ENCODE measurements at regions not wholly inside any gene's neighbourhood (a gene's known extent, or its start where the extent isn't known, plus 50 kb on each side); places are given as distances from the start of the nearest gene placed in this dataset.

DNA sequence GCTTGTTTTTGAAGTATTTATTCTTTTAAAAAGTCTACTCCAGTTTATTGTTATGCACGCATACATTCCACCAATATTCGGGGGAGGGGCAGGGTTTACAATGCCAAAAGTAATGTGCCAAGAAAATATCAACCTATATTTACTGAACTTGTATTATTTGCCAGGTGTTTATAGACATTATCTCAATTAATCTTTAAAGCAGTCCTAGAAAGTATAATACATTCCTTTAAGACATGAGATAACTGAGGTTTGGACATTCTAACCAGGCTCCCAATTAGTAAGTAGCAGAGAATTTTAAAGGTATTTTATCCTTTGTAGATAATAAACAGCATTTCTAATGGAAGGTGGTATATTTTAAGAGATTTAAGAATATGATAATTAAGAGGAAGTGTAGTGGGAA lies 124.5 kb upstream of the LRIG3 start:
- DNase-seq (ENCODE audit: low read depth): no peak

DNA sequence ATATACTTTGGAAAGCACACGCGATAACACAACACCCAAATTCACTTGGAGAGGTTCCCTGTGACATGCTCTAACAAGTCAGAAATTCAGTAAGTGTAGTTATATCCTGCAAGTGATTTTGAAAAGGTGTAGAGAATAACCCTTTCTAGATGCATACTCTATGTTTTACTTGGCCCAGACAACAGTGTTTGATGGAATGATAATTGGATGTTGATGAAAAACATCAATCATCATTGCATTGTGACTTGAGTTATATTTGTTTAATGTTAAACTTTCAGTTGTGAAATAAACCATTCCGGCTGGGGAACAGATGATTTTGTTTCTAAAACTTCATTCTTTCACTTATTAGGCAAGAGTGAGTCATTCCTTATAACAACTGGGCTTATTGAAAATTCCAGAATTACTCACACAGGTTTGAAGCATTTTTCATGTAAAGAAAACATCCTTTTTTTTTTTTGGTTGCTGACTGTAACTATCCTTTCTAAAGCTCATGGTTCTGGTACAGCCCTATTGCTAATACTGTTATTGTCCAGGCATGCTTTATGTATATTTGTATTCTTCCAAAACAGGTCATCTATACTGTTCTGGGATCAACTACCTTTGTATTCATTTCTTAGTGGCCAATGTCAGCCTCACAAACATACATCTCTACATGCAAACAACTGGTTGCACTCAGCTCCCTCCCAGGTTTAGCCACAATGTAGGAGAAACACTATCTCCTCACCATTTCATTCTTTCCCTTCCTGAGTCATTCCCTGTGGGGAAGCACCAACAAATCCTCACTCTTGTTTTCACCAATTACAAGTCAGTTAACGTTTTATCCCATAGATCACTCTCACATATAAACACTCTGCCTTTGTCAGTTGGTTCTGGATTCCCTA lies 121.2 kb upstream of the LRIG3 start:
- DNase-seq (ENCODE audit: low read depth): no peak

DNA sequence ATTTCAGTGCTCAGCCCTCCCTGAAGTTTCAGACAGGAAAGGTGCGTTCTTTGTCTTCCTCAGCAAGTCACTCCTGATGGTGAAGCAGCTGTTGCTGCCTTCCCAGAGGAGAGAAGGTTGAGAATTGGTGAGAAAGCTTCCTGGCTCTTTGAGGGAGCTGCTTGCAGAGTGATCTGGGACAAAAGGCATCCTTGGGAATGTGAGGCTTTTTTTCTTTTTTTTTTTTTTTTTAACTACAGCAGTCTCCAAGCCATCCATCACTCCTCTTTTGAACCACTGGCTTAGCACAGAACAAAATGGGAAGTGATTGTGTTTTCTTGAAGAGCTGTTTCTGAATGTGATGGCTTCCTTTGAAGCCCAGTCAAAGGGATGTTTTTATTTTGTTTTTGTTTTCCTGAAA lies 120.4 kb upstream of the LRIG3 start:
- DNase-seq (ENCODE audit: low read depth): no peak

DNA sequence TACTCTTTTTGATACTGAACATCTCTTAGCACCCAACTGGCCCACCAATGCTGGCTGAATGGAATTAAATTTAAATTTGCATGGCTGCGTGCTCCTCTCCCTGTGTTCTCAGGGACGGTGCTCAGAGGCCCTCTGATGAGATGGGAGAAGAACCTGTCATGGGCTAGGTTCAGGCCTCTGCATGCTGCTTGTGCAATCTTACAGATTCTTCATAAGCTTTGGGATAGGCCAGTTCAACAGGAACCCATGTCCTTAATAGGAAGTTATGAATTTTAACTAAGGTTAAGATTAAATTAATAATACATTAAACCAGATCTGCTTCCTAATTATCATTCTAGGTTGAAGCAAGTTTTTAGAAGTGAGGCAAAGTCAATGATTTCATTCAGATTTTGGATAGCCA lies 119.7 kb upstream of the LRIG3 start:
- DNase-seq (ENCODE audit: low read depth): no peak

DNA sequence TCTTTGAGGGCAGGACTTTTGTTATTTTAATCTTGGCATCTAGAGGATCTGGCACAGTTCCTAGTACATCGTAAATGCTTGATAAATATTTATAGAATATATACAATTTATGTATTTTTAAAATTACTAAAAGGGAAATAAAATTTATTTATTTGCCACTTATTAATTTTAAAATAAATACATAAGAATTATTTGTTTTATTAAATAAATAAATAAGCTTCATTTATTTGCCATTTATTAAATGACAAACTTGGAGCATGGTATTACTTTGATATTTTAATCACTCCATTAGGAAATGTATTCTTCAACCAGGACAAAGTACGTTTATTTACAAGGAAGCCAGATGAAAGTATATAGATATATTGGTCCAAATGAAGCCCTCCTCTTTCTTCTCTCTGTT lies 118.7 kb upstream of the LRIG3 start:
- DNase-seq (ENCODE audit: low read depth): no peak

DNA sequence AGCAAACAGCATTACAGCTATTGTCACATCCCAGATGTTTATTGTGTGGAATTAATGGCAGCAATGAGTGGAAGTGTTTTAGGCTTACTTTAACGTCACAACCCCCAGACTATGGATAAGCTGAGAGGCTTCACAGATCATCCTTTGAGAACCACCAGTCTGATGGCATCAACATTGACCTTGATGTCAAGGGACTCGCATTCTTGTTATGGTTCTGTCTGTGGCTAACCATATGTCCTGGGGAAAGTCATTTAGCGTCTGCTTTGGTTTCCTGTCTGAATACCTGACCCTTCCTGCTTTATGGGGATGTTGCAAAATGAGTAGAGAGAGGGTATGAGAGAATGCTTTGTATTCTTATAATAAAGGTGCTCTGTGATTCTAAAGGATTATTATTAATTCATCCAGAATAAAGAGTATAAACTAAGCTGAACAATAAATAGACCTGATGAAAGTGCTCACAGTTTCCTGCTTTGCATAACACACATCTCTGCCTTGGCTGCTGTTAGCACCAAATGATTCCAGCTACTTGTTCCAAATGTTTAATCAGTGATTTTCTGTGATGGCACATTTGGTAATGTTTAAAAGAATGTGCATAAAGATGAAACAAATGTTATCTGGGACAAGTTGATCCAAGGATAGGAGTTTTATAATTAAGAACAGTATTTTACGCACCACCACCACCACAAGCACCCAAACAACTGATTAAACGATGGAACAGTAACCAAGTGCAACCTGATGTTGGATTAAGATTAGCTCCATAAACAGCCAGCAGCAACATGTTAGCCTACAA lies 116.9 kb upstream of the LRIG3 start:
- DNase-seq (ENCODE audit: low read depth): no peak

DNA sequence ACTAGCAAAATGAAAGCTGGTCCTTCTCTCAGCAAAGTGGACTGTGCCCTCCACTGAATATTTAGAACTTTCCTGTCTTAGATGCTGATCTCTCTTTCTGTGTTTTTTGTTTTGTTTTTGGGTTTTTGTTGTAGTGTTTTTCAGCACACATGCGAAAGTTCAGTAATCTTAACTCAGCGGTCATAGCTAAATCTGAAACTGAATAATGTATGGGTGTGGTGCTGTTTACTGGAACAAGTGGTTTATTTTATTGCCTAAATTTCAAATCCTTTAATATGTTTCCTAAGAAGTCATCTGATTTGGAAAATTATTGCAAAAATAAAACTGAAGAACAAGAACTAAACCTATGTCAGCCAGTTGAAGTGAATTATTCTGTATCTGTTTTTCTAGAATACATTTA lies 116.0 kb upstream of the LRIG3 start:
- no peak for DNase-seq (ENCODE audit: low read depth)

DNA sequence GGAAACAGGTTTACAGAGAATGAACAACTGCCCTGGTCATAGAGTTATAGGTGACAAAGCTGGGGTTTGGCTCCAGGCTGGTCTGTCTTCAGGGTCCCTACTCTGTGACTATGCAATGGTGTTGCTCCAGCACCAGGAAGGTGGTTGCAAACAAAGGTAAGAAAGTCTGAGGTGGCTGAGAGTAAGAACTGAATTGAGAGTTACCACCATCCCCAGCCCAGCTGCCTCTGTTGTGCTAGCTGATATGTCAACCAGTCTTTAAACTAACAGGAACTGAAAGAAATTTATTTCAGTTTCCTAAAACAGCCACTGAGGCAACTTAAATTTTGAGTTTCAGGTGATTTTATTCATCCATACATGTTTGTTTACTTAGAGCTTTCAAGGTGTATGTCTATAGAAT lies 111.0 kb upstream of the LRIG3 start:
- DNase-seq (ENCODE audit: low read depth): no peak

DNA sequence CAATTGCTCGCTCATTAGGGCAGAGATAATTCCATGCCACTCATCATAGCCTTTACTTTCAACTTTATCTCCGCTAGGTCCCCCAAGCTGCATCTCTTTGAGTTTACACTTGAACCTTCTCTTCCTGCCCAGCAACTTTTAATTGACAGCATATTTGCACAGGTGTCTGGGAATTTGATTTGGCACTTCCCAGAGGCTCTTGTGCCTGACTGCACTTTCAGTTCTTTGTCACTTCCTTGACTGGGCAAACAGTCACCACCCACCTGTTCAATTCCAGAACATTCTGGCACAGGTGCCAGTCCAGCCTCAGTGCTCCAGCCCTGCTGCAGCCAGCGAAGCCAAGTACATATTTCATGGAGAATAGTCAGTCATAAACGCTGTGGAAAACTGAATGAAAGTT lies 110.1 kb upstream of the LRIG3 start:
- DNase-seq (ENCODE audit: low read depth): no peak

DNA sequence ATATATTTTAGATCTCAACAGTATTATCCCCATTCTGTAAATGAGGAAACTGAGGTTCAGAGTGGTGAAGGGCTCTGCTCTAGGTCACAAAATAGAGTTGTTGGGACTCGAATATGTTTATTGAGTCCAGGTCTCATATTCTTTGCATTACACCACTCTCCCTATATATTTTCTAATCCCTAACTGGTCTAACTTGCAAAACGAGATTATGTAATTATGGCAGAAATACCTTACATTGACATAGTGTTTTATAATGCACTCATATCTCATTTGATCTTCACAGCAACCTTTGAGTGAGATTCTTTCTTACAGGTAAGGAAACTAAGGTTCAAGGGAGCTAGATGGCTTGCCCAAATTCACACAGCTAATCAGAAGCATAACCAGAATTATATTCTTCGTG lies 106.9 kb upstream of the LRIG3 start:
- DNase-seq (ENCODE audit: low read depth): no peak

DNA sequence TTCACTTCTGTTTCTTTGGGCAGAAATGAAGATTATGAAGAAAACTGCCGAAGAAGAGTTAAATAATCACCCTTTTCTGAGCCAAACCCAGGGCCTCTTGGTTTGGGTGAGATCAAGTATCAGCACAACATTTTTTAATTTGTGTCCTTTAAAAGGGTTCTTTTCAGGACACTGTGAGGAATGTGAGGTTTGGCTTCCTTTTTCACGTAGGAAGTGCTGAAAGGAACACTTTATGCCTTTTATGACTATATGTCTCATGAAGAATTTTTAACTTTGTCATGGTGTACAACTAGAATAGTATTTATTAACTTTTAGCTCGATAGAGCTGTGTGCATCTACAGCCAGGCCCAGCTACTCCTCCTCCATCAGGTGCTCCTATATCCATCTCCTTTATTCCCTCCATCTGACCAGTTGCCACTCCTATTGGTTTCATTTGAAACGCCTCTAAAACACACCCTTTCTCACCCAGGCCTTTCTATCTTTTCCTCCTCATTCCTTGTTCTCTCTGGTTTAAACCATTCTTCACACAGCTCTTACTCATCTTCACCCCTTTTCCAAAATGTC lies 103.6 kb upstream of the LRIG3 start:
- no peak for DNase-seq (ENCODE audit: low read depth)

DNA sequence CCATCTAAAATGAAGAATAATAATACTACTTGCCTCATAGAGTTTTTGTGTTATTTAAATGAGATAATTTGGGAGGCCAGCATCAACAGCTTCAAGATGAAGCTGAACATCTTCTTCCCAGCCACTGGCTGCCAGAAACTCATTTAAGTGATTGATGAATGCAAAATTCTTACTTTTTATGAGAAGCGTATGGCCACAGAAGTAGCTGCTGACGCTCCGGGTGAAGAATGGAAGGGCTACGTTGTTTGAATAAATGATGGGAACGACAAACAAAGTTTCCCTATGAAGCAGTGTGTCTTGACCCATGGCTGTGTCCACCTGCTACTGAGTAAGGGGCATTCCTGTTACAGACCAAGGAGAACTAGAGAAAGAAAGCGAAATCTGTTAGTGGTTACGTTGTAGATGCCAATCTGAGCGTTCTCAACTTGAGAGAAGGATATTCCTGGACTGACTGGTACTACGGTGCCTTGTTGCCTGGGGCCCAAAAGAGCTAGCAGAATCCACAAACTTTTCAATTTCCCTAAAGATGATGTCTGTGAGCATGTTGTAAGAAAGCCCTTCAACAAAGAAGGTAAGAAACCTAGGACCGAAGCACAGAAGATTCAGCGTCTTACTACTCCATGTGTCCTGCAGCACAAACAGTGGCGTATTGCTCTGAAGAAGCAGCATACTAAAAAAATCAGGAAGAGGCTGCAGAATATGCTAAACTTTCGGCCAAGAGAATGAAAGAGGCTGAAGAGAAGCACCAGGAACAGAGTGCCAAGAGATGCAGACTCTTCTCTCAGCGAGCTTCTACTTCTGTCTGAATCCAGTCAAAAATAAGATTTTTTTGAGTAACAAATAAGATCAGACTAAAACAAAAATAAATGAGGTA lies 100.0 kb upstream of the LRIG3 start:
- no peak for DNase-seq (ENCODE audit: low read depth)

DNA sequence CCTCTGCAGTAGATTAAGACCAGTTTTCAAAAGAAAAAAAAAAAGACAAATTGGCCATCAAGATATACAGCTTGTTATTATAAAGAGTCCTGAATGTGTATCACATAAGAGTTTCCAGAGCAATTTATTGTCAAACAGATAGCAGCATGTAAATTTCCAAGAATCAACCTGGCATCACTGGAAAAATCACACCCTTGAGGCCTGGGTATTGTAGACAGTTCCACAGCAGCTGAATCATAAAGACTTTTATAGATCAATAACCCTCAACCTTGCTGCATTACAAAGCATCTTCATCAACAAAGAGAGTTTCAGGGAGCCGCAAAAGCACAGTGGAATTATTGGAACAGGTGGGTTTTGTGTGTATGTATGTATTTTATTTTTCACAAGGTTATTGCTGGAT lies 94.6 kb upstream of the LRIG3 start:
- DNase-seq (ENCODE audit: low read depth): no peak

DNA sequence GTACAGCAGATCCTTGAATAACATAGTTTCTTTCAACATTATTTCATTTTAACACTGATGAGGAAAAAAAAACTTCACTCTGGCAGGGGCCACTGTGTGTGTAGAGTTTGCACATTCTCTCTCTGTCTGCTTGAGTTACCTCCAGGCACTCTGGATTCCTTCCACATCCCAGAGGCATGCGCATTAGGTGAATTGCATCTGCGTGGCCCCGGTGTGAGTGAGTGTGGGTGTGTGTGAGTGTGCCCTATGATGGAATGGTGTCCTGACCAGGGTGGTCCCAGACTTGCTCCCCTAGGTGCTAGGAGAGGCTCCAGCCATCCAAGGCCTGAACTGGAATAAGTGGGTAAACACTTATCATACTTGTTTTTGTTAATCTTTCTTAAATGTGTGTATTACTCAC lies 90.6 kb upstream of the LRIG3 start:
- DNase-seq (ENCODE audit: low read depth): no peak

DNA sequence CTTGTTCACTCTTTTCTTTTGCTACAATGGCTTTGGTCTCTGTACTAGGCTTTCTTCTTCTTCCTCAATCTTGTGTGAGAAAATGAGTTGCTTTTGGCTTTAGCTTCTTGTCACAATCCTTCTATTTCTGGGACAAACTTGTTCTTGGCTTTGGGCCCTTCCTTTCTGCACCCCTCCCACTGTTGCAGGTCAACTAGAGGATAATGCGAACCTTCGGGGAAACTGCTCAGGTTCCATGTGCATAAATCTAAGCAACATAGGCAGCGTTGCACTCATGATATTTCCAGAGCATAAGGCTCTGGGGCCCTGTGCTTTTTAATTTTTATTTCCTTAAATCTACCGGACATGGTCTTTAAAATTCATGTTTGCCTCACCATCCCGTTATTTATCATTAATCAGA lies 89.8 kb upstream of the LRIG3 start:
- DNase-seq (ENCODE audit: low read depth): no peak

DNA sequence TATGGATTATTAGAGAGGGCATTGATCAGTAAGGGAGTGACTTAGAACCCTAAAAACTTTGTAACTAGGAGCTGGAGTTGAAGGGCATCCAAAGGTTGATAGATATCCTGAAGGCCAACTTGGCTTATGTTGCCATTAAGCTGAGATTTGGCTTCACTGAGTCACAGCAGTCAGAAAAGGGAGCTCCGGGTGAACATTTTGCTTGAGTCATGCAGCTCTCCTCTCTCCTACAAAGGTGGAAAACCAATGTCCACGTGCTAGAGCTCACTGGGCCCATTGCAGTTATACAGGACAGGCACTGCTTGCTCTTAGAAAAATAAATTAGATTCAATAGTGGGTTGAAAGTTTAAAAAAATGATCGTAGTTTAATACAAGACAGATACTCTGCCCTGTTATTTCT lies 87.3 kb upstream of the LRIG3 start:
- DNase-seq (ENCODE audit: low read depth): no peak

DNA sequence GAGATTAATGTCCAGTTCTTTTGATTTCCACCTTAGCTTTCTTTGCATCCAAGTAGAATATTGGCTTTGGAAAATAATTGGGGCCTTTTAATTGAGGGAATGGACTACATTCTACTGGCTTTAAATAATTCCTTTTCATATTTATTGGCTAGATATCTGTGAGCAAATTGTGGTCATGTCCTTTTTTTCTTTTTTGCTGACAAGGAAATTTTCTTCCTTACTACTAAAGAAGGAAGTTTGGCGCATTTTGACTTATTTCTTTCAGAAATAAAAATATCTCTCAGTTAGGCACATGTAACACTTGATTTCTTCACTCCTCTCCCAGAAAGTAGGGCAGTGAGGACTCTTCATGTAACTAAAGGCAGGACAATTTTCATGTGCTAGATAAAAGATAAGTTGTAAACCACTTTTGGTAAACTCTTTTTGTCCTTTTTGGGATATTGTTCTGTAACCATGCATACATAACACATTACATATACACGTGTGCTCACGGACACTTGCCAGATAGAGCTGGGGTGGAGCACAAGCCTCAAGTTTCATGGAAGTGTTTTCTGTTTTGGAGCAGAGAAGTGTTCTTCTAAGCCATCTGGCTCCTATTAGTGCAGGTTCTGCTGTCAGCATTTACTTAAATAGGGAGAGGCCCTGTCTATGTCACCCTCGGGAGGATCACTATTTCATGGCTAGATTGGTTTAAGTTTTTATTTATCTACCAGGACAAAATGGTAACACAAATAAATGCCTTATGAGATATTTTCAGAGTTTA lies 85.1 kb upstream of the LRIG3 start:
- DNase-seq (ENCODE audit: low read depth): no peak

DNA sequence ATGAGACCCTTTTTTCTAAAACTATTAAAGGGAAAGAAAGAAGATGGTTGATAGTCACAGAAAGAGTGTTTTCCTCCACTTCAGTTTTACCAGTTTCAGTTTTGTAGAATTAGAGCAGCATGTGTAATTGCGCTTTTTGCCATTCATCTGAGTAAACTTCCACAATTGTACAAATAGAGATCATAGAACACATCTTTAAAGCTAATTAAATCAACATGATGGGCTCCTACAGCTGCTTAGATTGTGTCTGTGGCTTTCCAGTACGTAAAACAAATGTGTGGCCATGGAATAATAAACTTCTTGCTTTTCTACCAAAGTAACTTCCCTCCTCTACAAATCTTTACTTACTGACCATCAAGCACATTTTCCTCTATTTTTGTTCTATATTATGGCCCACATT lies 84.2 kb upstream of the LRIG3 start:
- DNase-seq (ENCODE audit: low read depth): no peak

DNA sequence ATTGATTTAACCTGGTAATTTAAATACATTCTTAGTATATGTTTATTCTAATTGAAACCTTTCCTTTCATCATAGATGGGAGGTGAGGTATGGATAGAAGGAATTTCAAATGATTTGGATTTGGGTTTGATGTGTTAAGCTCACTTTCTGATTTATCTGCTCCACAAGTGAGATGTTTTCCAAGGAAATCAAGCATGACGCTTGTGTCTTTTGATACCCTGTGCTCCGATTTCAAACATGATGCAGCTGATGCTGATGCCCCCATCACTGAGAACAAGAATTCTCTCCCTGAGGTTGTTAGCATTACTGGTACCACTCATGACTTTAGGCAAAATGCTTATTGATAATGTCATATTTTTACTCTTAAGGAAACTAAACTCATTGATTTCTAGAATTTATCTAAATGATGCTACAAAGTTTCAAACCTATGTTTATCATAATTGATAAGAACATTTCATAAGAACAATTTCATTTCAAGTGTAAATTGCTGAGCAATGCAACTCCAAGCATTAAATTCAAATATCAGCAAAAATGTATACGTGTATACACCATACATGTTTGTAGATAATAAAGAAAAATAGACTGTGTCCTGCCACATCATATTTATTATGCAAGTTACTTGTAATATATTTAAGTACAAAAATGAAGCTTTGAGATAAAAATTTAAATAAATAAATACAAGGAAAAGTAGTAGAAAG lies 75.5 kb upstream of the LRIG3 start:
- no peak for DNase-seq (ENCODE audit: low read depth)

DNA sequence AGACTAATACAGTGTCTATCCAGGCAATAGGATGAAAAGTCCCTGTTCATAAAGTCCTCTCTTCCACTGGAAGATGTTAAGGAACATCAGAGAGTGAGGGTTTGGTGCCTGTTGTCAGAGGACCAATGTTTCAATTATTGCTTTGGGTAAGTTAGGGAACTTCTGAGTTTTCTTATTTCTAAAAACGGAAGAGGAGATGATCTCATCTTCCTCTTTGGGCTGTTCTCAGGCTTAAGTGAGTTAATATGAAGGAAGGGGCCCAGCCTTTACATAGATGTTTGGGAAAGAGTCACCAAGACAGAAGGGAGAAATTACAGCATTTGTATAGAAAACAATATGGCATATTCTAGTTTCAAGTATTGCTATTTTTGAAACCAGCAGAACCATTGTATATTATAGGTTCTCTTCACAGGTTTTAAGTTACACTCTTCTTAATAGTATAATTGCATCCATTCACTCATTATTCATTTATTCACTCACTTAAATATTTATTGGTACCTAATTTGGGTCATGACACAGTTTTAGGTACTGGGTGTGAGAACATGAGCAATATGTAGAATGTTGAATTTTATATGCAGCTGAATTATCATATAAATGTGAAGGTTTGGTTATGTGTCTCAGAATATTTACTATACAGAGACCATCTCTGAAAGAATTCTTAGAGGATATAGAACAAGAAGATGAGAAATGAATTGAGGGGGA lies 68.5 kb upstream of the LRIG3 start:
- no peak for DNase-seq (ENCODE audit: low read depth)
